IPS-20b (cell line): ENCODE measurements at regions not wholly inside any gene's neighbourhood (a gene's known extent, or its start where the extent isn't known, plus 50 kb on each side); places are given as distances from the start of the nearest gene placed in this dataset.

Experiments used
- H3K27ac ChIP-seq: one replicate; pipeline ENCODE4 v1.5.1; 2013; ENCODE audit warnings: low read length
- H3K27me3 ChIP-seq: 2 replicates; pipeline ENCODE4 v1.6.1; 2013; ENCODE audit warnings: mild to moderate bottlenecking, low read length, inconsistent platforms; ENCODE audit not compliant: insufficient read depth
- H3K36me3 ChIP-seq: 2 replicates; pipeline ENCODE4 v1.6.1; 2013; ENCODE audit warnings: low read depth, mild to moderate bottlenecking, inconsistent platforms, low read length, moderate library complexity; ENCODE audit not compliant: insufficient read depth
- H3K4me1 ChIP-seq: 2 replicates; pipeline ENCODE4 v1.6.1; 2013; ENCODE audit warnings: mild to moderate bottlenecking, control low read depth, inconsistent platforms, low read length, moderate library complexity; ENCODE audit not compliant: insufficient read depth
- H3K4me3 ChIP-seq: 2 replicates; pipeline ENCODE4 v1.5.1; 2013; ENCODE audit warnings: mild to moderate bottlenecking, low read length, inconsistent platforms
- H3K9ac ChIP-seq: 2 replicates; pipeline ENCODE4 v1.6.1; 2013; ENCODE audit warnings: low read depth, mild to moderate bottlenecking, inconsistent platforms, low read length, moderate library complexity
- H3K9me3 ChIP-seq: 2 replicates; pipeline ENCODE4 v1.6.1; 2013; ENCODE audit warnings: mild to moderate bottlenecking, low read depth, low read length, inconsistent platforms; ENCODE audit not compliant: insufficient read depth

GRCh38 chr12:48286665-48287064 lies 64.1 kb downstream of the ZNF641 start:
- Histone ChIP-seq H3K4me1 (no peaks in the 10 kb centered on the region), H3K27me3 (peaks cover 39% of the 10 kb centered on the region), H3K9ac (no peak overlapping the region), H3K9me3 (no peaks in the 10 kb centered on the region), H3K4me3 (no peak overlapping the region), H3K27ac (no peak overlapping the region), H3K36me3 (no peaks in the 10 kb centered on the region)

GRCh38 chr12:48285751-48286650 lies 64.7 kb downstream of the ZNF641 start:
- Histone ChIP-seq H3K9ac (no peak overlapping the region), H3K27me3 (peaks cover 46% of the 10 kb centered on the region), H3K4me1 (no peaks in the 10 kb centered on the region), H3K9me3 (no peaks in the 10 kb centered on the region), H3K27ac (no peak overlapping the region), H3K36me3 (no peaks in the 10 kb centered on the region), H3K4me3 (no peak overlapping the region)

GRCh38 chr12:48281811-48282210 lies 68.9 kb downstream of the ZNF641 start:
- Histone ChIP-seq H3K4me1 (peaks cover 13% of the 10 kb centered on the region; the same call in 1 of the 2 replicates), H3K4me3 (no peak overlapping the region), H3K9me3 (peaks cover under 1% of the 10 kb centered on the region; the same call in 1 of the 2 replicates), H3K27me3 (peaks cover 77% of the 10 kb centered on the region), H3K9ac (no peak overlapping the region), H3K27ac (no peak overlapping the region), H3K36me3 (no peaks in the 10 kb centered on the region)

GRCh38 chr12:48280572-48280971 lies 70.1 kb downstream of the ZNF641 start:
- Histone ChIP-seq H3K9me3 (peaks cover 6% of the 10 kb centered on the region), H3K9ac (no peak overlapping the region), H3K27ac (no peak overlapping the region), H3K36me3 (no peaks in the 10 kb centered on the region), H3K27me3 (peaks cover 82% of the 10 kb centered on the region), H3K4me3 (no peak overlapping the region), H3K4me1 (peaks cover 13% of the 10 kb centered on the region; the same call in 1 of the 2 replicates)

- peaks cover 87% of the 10 kb centered on the region for H3K27me3 ChIP-seq
- peaks cover 6% of the 10 kb centered on the region for H3K9me3 ChIP-seq
Observed at GRCh38 chr12:48279601-48280000, 71.1 kb downstream of the ZNF641 start.

GRCh38 chr12:48279101-48279500 lies 71.6 kb downstream of the ZNF641 start:
- no peak overlapping the region for H3K9ac ChIP-seq
- peaks cover 13% of the 10 kb centered on the region; the same call in 1 of the 2 replicates for H3K4me1 ChIP-seq
- H3K4me3 ChIP-seq, result no peak overlapping the region
- no peak overlapping the region for H3K27ac ChIP-seq
- H3K36me3 ChIP-seq, result no peaks in the 10 kb centered on the region
- peaks cover 6% of the 10 kb centered on the region for H3K9me3 ChIP-seq
- H3K27me3 ChIP-seq, result peaks cover 87% of the 10 kb centered on the region

More at GRCh38 chr12:48279601-48280000, 71.1 kb downstream of the ZNF641 start:
- Histone ChIP-seq H3K9ac (no peak overlapping the region), H3K27ac (no peak overlapping the region), H3K36me3 (no peaks in the 10 kb centered on the region), H3K4me1 (peaks cover 13% of the 10 kb centered on the region; the same call in 1 of the 2 replicates), H3K4me3 (no peak overlapping the region)

GRCh38 chr12:48276621-48277020 lies 73.5 kb upstream of the OR10AD1 start:
- peaks cover 6% of the 10 kb centered on the region for H3K9me3 ChIP-seq
- no peak overlapping the region for H3K27ac ChIP-seq
- H3K36me3 ChIP-seq, result no peaks in the 10 kb centered on the region
- H3K9ac ChIP-seq, result no peak overlapping the region
- peaks cover 13% of the 10 kb centered on the region; the same call in 1 of the 2 replicates for H3K4me1 ChIP-seq
- H3K4me3 ChIP-seq, result no peak overlapping the region
- H3K27me3 ChIP-seq, result peaks cover 68% of the 10 kb centered on the region

GRCh38 chr12:48266826-48267225 lies 63.7 kb upstream of the OR10AD1 start:
- Histone ChIP-seq H3K27ac (no peak overlapping the region), H3K9me3 (no peaks in the 10 kb centered on the region), H3K9ac (no peak overlapping the region), H3K4me1 (no peaks in the 10 kb centered on the region), H3K36me3 (no peaks in the 10 kb centered on the region), H3K27me3 (peaks cover 37% of the 10 kb centered on the region; the same call in 1 of the 2 replicates), H3K4me3 (no peak overlapping the region)

GRCh38 chr12:48265777-48266176 lies 62.7 kb upstream of the OR10AD1 start:
- no peak overlapping the region for H3K4me3 ChIP-seq
- peaks cover 34% of the 10 kb centered on the region; the same call in 1 of the 2 replicates for H3K27me3 ChIP-seq
- H3K9me3 ChIP-seq, result no peaks in the 10 kb centered on the region
- no peaks in the 10 kb centered on the region for H3K36me3 ChIP-seq
- no peak overlapping the region for H3K9ac ChIP-seq
- no peaks in the 10 kb centered on the region for H3K4me1 ChIP-seq
- no peak overlapping the region for H3K27ac ChIP-seq

- no peaks in the 10 kb centered on the region for H3K4me1 ChIP-seq
- no peak overlapping the region for H3K27ac ChIP-seq
- no peaks in the 10 kb centered on the region for H3K36me3 ChIP-seq
- H3K9ac ChIP-seq, result no peak overlapping the region
- H3K4me3 ChIP-seq, result no peak overlapping the region
- H3K27me3 ChIP-seq, result peaks cover 22% of the 10 kb centered on the region; the same call in 1 of the 2 replicates
- H3K9me3 ChIP-seq, result no peaks in the 10 kb centered on the region
Observed at GRCh38 chr12:48263617-48264016, 60.5 kb upstream of the OR10AD1 start.

GRCh38 chr12:48261773-48262172 lies 58.7 kb upstream of the OR10AD1 start:
- H3K36me3 ChIP-seq, result no peaks in the 10 kb centered on the region
- no peak overlapping the region for H3K27ac ChIP-seq
- no peaks in the 10 kb centered on the region for H3K9me3 ChIP-seq
- H3K9ac ChIP-seq, result no peak overlapping the region
- H3K4me1 ChIP-seq, result no peaks in the 10 kb centered on the region
- H3K4me3 ChIP-seq, result no peak overlapping the region
- H3K27me3 ChIP-seq, result peaks cover 17% of the 10 kb centered on the region; the same call in 1 of the 2 replicates
